Neutrophil (primary cell): ENCODE measurements at regions not wholly inside any gene's neighbourhood (a gene's known extent, or its start where the extent isn't known, plus 50 kb on each side); places are given as distances from the start of the nearest gene placed in this dataset.

ENCODE experiments used
- H3K27ac ChIP-seq: fragments of 200-600 bp; sonication (generic); 2 replicates; pipeline ENCODE4 v1.5.1; 2016; ENCODE audit warnings: mild to moderate bottlenecking, moderate library complexity
- H3K27me3 ChIP-seq: fragments of 200-600 bp; sonication (generic); 2 replicates; pipeline ENCODE4 v1.6.0; 2016; ENCODE audit warnings: mild to moderate bottlenecking
- H3K36me3 ChIP-seq: fragments of 200-600 bp; sonication (generic); 2 replicates; pipeline ENCODE4 v1.5.1; 2017
- H3K4me1 ChIP-seq, 2 experiments: fragments of 200-600 bp in 1 of 2; sonication (generic) in 1 of 2; 1 replicate in 1 of 2; 2 replicates in 1 of 2; pipeline versions ENCODE4 v1.5.1 to v1.6.1; 2013 to 2016; ENCODE audit warnings: low read depth in 1 of 2, low read length in 1 of 2, mild to moderate bottlenecking in 1 of 2, moderate library complexity in 1 of 2; ENCODE audit not compliant: control insufficient read depth in 1 of 2, insufficient read depth in 1 of 2
- H3K4me3 ChIP-seq, 2 experiments: fragments of 200-600 bp in 1 of 2; sonication (generic) in 1 of 2; 1 replicate in 1 of 2; 2 replicates in 1 of 2; pipeline ENCODE4 v1.5.1; 2013 to 2016; ENCODE audit warnings: low read depth in 1 of 2, low read length in 1 of 2, mild to moderate bottlenecking in 1 of 2, moderate library complexity in 1 of 2
- H3K9me3 ChIP-seq: fragments of 200-600 bp; sonication (generic); 2 replicates; pipeline ENCODE4 v1.5.1; 2016
- TF ChIP-seq, protein P1 (sequence below): fragments of 200-600 bp; sonication (generic); IDR thresholded peaks from 2 replicates; pipeline ENCODE4 v1.5.1; 2016; ENCODE audit warnings: antibody characterized with exemption

DNA sequence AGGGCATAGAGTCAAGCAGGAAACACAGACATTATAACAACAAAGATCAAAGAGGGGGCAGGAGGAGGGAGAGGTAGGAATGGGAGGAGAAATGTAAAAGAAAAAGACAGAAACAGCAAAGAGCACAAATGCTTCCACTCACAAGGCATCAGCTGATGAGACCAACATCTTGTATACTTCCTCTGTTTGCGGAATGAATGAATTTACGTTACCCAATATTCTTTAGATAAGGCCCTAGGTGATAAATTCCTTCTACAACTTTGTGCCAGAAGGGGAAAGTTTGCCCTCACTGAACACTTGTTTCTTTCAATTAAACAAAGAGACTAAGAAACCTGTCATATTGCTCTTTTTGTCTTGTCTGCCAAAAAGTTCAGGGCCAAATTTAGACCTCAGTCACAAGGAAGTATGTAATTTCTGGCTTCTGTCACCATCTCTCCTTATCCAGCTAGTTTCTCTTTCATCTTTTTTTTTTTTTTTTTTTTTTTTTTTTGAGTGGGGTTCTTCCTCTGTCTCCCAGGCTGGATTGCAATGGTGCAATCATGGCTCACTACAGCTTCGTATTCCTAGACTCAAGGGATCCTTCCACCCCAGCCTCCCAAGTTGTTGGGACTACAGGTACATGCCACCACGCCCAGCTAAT lies 116.4 kb upstream of the NANOS1 start:
- Histone ChIP-seq H3K27ac (no peak overlapping the region), H3K9me3 (no peaks in the 10 kb centered on the region), H3K4me1 (no peaks in the 10 kb centered on the region), H3K4me3 (no peak overlapping the region), H3K27me3 (peaks cover 4% of the 10 kb centered on the region), H3K36me3 (no peaks in the 10 kb centered on the region)
- TF ChIP-seq, protein P1, sequence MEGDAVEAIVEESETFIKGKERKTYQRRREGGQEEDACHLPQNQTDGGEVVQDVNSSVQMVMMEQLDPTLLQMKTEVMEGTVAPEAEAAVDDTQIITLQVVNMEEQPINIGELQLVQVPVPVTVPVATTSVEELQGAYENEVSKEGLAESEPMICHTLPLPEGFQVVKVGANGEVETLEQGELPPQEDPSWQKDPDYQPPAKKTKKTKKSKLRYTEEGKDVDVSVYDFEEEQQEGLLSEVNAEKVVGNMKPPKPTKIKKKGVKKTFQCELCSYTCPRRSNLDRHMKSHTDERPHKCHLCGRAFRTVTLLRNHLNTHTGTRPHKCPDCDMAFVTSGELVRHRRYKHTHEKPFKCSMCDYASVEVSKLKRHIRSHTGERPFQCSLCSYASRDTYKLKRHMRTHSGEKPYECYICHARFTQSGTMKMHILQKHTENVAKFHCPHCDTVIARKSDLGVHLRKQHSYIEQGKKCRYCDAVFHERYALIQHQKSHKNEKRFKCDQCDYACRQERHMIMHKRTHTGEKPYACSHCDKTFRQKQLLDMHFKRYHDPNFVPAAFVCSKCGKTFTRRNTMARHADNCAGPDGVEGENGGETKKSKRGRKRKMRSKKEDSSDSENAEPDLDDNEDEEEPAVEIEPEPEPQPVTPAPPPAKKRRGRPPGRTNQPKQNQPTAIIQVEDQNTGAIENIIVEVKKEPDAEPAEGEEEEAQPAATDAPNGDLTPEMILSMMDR = no peak

DNA sequence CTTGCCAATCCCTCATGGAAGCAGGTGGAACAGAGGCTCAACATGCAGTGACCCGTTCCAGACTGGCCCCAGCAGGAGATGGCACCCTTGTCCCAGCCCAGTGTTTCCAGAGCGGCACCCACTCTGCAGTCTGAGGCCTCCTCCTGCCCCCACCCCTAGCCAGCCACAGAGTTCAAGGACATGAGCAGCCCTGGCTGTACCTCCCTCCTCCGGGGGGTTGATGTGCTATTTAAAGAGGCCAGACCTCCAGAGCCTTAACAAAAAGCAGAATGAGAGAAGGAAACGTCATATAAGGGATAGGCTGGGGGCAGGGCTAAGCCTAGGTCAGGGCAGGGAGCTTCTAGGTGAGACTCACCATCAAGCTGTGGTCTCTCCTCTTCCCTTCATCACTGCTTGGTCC lies 115.7 kb upstream of the NANOS1 start:
- no peak overlapping the region for H3K27ac ChIP-seq
- no peak overlapping the region for H3K4me3 ChIP-seq
- peaks cover 4% of the 10 kb centered on the region for H3K27me3 ChIP-seq
- H3K9me3 ChIP-seq = no peaks in the 10 kb centered on the region
- no peaks in the 10 kb centered on the region for H3K36me3 ChIP-seq
- TF ChIP-seq, protein P1 = no peak
- H3K4me1 ChIP-seq = no peaks in the 10 kb centered on the region

DNA sequence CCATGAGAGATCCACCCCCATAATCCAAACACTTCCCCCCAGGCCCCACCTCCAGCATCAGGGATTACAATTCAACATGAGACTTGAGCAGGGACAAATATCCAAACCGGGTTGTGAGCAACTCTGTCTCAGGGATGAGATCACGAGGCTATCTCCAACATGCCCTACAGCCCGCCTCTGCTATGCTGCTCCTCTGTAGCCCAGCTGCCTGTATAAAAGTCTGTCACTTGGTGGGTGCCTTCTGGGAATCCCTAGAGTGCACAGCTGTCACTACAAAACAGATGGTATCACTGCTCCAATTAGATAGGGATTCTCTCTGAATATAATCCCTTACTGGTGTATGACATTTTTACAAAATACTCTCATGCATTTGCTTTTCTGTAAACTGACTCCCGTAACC lies 114.9 kb upstream of the NANOS1 start:
- TF ChIP-seq, protein P1 = no peak
- Histone ChIP-seq H3K27me3 (peaks cover 4% of the 10 kb centered on the region), H3K9me3 (no peaks in the 10 kb centered on the region), H3K27ac (no peak overlapping the region), H3K4me3 (no peak overlapping the region), H3K4me1 (no peaks in the 10 kb centered on the region), H3K36me3 (no peaks in the 10 kb centered on the region)

DNA sequence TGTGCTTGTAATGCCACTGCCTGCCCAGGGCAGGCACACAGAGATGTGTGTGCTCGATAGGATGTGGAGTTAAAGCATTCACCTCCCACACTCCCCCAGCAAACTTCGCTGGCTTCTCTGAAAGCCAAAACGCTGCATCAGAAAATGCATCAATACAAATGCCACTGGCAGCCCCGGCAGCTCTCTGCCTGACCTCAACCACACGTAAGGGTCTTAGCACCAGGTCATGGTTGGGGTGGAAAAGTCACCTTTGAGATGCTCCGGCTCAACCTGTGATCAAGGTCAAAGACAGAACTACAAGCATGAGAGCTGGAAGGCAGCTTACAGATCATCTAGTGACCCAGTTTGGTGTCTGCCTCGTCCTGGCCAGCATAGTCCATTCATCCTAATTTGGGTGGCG lies 114.4 kb upstream of the NANOS1 start:
- TF ChIP-seq, protein P1 = no peak
- no peaks in the 10 kb centered on the region for H3K36me3 ChIP-seq

DNA sequence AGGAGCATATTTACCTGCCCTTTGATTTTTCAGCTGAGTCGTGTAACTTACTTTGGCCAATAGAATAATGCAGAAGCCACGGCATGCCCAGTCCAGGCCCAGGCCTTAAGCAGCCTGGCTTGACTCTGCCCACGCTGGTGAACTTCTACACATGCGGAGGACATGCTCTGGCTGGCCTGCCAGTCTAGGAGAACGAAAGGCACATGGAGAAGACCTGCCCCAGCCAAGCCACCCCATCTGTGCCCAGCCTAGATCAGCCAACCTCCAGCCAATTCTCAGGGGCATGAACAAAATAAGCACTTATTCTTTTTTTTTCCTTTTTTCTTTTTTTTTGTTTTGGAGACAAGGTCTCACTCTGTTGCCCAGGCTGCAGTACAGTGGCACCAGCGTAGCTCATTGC lies 112.7 kb upstream of the NANOS1 start:
- H3K27me3 ChIP-seq = peaks cover 9% of the 10 kb centered on the region
- no peaks in the 10 kb centered on the region for H3K9me3 ChIP-seq
- no peaks in the 10 kb centered on the region for H3K4me1 ChIP-seq
- no peak overlapping the region for H3K27ac ChIP-seq
- no peak overlapping the region for H3K4me3 ChIP-seq
- TF ChIP-seq, protein P1 = no peak
- no peaks in the 10 kb centered on the region for H3K36me3 ChIP-seq

More for the DNA sequence above, 114.4 kb upstream of the NANOS1 start:
- Histone ChIP-seq H3K27me3 (peaks cover 4% of the 10 kb centered on the region), H3K4me1 (no peaks in the 10 kb centered on the region), H3K27ac (no peak overlapping the region), H3K9me3 (no peaks in the 10 kb centered on the region), H3K4me3 (no peak overlapping the region)

DNA sequence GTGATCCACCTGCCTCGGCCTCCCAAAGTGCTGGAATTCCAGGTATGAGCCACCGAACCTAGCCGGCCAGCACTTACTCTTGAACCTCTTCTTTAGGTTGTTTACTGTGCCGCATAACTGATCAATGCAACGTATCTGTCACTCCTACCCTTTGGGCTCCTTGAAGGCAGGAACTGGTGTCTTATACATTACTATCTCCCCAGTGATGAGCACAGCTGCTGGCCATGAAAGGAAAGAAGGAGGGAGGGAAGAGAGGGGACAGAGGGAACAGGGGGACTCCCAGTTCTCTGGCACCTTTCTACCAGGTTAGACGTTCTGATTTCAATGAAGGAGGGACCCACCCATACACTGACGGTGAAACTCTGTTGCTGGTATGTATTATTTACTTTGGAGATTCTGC lies 111.8 kb upstream of the NANOS1 start:
- Histone ChIP-seq H3K27me3 (peaks cover 18% of the 10 kb centered on the region), H3K9me3 (no peaks in the 10 kb centered on the region), H3K4me3 (no peak overlapping the region), H3K4me1 (no peaks in the 10 kb centered on the region), H3K36me3 (no peaks in the 10 kb centered on the region), H3K27ac (no peak overlapping the region)
- TF ChIP-seq, protein P1 = no peak
